Mucosa of gallbladder (tissue), 1 donor: ENCODE measurements at regions not wholly inside any gene's neighbourhood (a gene's known extent, or its start where the extent isn't known, plus 50 kb on each side); places are given as distances from the start of the nearest gene placed in this dataset.
"Not testable (repeated sequence)": the region's sequence is repeated elsewhere in the genome, so short reads cannot be mapped to it uniquely, and the experiment has no call there.

ENCODE experiments used
- DNase-seq: peaks from one replicate; pipeline ENCODE4 v3.0.0-alpha.2; 2020; ENCODE audit warnings: low spot score
- donor health status: DM: no; HTN: no; CAD: no.

- DNase-seq: no peak
Observed at GRCh38 chr2:216996279-216996845, 136.5 kb upstream of the TNP1 start.

GRCh38 chr2:216994353-216994854 lies 134.5 kb upstream of the TNP1 start:
- DNase-seq: no peak

GRCh38 chr2:216992056-216992675 lies 132.3 kb upstream of the TNP1 start:
- no peak for DNase-seq

DNA sequence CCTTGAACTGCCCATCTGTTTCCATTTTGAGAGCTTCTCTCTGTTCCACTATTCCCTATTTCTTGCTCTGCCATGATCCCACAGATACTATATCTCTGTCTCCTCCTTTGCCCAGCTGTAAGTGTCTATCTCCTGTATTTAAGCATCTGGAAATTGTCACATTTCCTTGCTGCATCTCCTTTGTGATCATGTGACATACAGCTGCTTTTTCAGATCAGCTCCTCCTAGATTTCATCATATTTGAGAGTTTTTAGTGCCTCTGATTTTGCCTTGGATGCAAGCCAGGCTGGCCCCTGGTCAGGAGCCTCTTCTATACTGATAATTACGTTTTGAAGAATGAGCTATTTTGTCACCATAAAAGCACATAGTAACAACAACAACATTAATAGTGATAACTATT lies 131.7 kb upstream of the TNP1 start:
- no peak for DNase-seq

GRCh38 chr2:216989340-216990129 lies 129.7 kb upstream of the TNP1 start:
- DNase-seq: no peak

DNA sequence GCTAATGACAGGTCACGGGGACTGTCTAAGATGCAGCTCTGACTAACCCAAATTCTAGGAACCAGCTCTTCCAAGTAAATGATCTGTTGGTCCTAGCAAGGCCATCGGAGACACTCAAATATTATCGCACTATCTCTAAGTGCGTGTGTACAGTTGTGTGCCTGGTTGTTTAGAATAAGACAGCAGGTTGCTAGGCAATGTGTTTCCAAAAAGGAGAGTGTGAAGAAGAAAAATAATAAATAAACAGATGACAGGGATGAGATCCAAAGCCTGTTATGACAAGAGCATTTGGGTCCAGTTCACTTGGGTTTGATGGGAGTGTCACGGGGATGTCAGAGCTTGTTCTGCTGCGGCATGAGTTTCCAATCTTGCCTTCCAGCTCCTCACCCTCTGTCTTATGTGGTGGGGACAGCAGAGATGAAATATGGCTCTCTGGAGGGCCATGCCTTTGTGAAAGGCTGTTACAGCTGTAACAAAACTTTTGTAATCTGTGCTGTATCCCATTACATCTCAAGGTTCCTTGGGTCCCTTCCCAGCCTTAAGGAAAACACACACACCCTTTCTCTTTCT lies 127.5 kb upstream of the TNP1 start:
- DNase-seq: no peak

GRCh38 chr2:216985658-216986141 lies 125.8 kb upstream of the TNP1 start:
- no peak for DNase-seq

GRCh38 chr2:216984937-216985336 lies 125.1 kb upstream of the TNP1 start:
- no peak for DNase-seq

DNA sequence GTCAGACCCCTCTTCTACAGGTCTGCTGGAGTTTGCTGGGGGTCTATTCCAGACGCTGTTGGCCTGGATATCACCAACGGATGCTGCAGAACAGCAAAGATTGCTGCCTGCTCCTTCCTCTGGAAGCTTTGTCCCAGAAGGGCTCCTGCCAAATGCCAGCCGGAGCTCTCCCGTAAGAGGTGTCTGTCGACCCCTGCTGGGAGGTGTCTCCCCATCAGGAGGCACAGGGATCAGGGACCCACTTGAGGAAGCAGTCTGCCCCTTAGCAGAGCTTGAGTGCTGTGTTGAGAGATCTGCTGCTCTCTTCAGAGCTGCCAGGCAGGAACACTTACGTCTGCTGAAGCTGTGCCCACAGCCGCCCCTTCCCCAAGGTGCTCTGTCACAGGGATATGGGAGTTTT lies 122.1 kb upstream of the TNP1 start:
- DNase-seq: not testable (repeated sequence)

- not testable (repeated sequence) for DNase-seq
Observed at GRCh38 chr2:216980510-216980909, 120.6 kb upstream of the TNP1 start.

- DNase-seq: no peak
Observed at GRCh38 chr2:216974321-216975302, 114.7 kb upstream of the TNP1 start.

GRCh38 chr2:216971593-216971992 lies 111.7 kb upstream of the TNP1 start:
- DNase-seq: no peak

DNA sequence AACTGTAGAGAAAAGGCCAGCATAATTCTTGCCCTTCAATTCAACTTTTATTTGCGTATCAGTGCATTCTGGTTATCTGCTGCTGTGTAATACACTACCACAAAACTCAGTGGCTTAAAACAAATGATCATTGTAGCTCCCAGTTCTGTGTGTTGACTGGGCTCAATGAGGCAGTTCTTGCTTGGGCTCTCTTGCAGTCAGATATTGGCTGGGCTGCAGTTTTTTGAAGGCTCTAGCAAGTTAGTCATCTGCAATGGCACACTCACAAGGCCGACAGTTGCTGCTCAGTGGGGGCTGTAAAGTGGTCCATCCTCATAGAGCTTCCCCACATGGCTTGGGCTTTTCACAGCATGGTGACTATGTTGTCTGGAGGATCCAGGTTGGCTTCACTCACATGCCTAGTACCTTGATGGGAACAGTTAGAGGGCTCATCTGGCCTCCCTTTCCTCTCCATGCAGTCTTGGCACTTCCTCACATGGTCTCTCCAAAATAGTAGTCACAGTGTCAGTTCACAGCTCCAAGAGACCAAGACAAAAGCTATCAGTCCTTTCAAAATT lies 110.6 kb upstream of the TNP1 start:
- no peak for DNase-seq

DNA sequence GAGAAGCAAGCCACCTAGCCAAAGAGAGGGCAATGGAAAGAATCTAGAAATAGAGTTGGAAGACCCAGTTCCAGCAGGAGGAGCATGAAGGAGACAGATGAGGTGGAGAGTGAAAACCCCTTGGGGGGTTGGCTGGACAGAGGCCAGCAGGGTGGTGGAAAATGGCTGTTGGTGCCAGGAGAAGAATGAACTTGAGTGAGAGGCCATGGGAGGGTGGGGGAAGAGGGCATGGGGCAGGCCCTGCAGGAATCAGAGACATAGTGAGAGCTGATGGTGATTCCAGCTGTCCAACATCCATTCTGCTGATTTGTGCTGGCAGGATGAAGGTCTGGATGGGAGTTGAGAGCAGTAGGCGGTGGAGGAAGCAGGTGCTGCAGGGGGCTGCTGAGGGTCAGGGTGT lies 108.0 kb upstream of the TNP1 start:
- DNase-seq: no peak

- DNase-seq: no peak
Observed at GRCh38 chr2:216960671-216961268, 100.9 kb upstream of the TNP1 start.

GRCh38 chr2:216959433-216959832 lies 99.6 kb upstream of the TNP1 start:
- DNase-seq: no peak

GRCh38 chr2:216956820-216957493 lies 97.1 kb upstream of the TNP1 start:
- DNase-seq: no peak

GRCh38 chr2:216951171-216951570 lies 91.3 kb upstream of the TNP1 start:
- DNase-seq: no peak

- DNase-seq: no peak
Observed at GRCh38 chr2:216950547-216950946, 90.7 kb upstream of the TNP1 start.
